ENCODE measurements at regions not wholly inside any gene's neighbourhood (a gene's known extent, or its start where the extent isn't known, plus 50 kb on each side); places are given as distances from the start of the nearest gene placed in this dataset.
"Not testable (repeated sequence)": the region's sequence is repeated elsewhere in the genome, so short reads cannot be mapped to it uniquely, and the experiment has no call there.

DNA sequence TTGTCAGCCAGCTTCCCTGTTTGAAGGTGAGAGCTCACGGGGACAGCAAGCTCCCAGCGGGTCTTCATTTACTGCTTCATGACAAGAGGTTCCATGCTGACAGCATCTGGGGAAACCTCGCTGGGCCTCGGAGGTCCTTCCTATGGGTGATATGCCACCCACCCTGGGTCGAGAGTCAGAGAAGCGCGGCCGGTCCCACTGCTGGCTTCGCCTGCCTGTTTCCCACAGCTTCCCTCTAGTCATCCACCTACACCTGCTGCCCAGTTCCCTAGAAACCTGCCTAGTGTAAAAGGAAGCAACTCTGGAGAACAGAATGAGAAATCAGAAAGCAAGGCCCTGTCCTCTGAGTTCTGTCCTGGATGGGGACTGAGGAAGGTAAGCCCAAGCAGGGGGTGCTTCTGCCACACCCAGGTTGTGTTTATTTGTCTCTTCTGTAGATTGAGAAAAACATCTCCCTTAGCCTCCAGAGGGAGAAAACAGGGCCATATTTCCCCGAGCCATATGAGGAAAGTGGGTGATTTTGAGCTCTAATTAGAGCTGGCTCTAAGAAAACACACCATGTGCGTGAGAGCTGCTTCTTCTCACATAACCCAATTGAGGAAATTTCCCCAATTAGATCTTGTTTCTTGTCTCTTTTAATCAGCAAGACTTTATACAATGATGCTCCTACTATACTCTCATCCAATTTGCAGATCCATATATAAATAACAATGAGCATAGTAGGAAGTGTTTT, 504.3 kb downstream of the IRS2 start:
- DNase-seq, result peak in 3 of 58 donors; percentile 6 to 14 (median 7)

DNA sequence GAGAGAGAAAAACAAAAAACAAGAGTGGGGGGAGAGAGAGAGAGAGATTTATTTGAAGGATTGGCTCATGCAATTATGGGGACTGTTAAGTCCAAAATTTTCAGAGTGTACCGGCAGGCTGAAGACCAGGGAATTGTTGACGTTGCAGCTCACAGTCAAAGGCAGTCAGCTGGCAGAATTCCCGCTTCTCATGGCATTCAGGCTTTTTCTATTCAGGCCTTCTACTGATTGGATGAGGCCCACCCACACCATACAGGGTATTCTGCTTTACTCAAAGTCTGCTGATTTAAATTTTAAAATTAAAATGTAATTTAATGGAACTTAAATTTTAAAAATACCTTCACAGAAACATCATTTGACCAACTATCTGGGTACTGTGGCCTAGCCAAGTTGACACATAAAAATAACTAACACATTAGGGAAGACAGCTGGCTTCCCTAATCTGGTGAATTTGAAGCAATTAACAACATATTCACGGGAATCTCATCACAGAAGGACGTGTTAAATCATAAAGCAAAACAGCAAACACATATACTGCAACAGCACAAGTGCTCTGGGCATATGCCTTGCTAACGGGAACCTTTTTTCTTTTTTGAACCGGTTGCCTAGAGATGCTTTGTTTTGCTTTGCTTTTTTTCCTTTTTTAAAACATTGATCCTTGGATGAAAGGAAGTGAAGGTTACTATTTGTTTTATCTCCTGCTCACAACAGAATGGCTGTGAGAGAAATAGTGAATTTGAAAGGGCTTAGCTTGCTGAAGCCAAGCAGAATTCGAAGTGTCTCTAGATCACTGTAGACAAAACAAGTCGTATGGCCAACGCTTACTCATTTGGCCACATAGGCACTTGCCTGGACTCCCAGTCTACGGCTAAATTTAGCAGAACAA, 505.1 kb downstream of the IRS2 start:
- no peak for DNase-seq

DNA sequence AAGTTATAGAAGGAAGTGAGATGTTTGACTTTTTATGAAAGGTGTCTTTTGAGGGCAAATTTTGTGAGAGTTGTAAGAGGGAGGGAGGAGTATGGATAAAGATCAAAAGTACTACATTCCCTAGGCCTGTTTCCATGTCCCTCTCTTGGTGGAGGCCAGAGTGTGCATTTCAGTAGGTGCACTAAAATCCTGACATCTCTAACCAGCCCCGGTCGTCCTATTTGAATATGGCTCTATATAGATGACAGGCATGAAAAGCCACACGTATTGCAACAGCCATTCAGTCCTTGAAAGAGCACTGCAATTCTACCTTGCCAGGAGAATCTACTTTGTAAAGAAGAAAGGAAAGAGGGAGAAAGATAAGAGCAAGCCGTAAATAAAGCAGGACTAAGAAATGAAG, 510.1 kb downstream of the IRS2 start:
- DNase-seq, result no peak

DNA sequence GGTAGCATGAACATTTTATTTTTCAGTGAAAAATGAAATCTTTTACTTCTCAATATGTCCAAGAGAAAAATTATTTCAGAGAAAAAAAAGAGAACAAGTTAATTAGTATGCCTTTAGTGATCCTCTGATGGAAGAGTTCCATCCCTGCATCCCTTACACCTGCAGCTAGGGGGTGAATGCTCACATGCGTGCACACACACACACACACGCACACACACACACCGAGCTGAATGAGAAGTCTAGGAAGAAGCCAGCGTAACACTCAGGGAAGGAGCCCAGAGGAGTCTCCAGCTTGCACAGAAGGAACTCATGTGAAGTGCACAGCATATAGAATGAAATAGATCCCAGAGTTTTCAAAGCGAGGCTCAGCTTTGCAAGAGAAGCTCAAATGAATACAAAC, 510.5 kb downstream of the IRS2 start:
- peak in 5 of 58 donors; percentile 1 to 24 (median 2) for DNase-seq

DNA sequence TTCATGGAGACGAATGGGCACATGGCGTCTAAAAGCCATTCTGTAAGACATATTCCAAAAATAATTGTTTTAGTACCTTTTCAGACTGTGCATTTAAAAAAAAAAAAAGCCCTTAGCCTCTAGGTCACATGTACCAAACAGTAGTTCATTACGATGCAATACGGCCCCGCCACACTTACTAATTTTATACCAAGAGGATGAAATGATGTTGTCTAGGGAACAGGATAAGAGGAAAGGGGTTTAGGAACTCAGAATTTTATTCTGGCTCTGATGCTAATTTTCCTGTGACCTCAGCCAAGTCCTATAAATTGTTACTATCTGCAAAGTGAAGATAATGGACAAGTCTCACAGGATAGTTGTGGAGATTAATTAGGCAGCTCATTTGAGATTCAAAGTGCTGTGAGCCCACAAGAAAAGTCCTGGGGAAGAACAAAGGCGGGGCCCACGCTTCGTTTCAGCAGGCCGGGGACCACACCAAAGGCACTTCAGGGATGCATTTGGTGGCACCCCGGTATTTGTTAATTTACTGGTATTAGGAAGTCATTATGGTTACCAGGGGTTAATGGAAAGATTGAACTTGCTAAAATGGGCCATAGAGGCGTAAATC, 511.1 kb downstream of the IRS2 start:
- no peak for DNase-seq

DNA sequence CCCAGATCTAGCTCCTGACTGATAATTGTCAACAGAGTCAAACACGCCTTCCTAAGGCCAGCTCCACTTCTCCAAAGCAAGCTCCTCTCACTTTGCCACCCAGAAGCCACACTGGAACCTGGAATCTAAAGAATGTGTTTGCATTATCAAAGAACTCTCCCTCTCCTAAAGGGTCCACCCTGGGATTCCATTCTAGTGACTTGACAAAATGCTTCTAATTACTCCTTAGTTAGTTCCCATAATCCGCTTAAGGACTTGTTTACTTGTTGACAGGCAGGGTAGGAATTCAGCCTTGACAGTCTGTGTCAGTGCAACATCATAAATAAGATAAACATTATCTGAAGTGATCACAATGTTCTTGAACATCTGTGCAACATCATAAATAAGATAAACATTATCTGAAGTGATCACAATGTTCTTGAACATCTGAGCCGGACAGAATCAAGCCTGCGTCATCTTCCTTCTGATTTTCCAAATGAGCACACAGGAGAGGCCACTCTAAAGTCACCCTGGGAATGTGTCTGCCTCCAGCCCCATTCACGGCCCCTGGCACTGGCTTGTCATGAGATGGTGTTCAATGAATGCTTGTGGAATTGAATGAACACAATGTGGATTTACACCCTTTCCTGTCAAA, 512.1 kb downstream of the IRS2 start:
- no peak for DNase-seq

DNA sequence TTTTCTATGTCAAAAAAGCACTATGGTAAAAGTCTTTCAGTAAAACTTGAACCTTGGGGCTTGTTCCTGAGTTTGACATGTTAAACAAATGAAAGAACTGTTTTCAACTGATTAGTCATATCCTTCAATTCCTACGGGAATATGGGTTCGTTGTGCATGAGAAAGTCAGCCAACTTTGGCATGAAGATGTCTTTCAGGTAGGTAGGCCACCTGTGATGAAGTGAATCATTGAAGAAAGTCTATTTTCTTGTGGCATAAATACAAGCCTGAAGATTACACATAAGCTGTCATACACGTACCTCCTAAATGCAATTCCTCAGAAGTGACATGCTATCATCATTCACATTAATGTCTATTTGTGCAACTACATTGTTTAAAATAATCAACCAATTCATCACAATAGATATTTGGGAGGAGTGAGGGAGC, 513.0 kb downstream of the IRS2 start:
- no peak for DNase-seq

DNA sequence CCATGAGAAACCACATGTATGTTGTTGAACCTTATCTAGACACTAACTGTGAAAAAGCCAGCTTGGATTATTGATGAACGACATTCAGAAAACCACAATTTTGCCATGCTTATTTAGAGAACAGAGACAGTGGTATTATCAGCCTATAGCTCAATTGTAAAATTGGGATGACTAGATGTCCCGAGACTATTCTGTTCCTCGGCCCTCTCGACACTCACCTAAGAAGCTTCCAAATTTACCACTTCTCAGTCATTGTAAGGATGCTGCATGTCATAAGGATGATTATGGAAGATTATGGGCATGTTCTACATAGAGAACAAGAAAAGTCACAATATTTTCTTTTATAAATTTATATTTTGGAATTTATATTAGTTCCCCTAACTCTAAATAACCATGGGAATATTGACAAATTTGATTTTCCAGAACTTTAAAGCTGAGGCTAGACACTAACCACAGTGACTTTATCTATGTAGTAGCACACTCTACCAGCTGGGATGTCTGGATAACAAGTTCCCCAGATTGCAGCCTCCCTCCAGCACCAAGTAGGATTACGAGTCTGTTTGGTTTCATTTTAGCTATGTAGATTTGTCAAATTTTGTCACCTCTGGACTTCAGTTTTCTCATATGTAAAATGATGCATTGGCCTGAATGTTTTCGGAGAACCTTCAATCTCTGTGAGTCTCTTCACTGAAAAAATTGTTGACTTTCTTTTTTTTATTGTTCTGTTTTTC, 513.6 kb downstream of the IRS2 start:
- no peak for DNase-seq

DNA sequence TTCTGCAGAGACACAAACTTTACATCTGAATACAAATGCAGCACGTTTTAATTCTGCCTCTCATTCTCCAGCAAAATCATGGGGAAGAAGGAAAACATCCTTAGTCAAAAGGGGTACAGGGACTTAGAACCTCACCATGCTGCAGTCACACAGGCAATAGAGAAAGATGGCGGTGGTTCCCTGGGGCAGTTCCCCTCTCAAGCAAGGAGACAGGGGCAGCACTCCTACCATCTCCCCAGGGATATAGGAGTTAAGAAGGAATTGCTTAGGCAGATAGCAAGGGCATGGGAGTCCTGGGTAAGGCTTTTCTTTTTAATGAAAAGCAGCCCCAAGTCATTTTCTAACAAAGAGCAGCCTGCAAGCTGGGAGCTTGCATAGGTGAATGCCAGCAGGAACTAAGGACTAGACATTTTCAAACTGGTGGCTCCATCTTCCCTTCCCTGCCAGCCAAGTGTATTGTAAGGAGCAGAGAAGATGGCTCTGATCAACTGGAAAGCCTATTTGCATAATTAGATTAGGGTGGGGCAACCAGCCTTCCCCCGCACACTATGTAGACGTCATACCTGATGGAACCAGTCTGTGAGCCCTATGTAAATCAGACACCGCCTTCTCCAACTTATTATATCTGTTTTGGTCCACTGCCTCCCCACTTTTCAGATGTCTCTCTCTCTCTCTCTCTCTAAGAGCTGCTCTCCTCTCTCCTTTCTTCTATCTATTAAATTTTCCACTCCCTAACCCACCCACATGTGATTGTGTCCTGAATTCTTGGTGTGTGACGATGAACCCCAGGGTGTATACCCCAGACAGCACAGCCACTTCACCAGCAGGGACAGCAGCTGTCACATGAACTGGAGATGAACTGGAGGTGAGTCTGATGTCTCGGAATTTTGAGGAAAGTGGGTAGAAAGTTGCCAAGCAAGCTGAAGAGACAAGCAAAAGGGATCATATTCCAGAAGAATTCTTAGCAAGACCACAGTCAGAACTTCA, 514.5 kb downstream of the IRS2 start:
- no peak for DNase-seq

DNA sequence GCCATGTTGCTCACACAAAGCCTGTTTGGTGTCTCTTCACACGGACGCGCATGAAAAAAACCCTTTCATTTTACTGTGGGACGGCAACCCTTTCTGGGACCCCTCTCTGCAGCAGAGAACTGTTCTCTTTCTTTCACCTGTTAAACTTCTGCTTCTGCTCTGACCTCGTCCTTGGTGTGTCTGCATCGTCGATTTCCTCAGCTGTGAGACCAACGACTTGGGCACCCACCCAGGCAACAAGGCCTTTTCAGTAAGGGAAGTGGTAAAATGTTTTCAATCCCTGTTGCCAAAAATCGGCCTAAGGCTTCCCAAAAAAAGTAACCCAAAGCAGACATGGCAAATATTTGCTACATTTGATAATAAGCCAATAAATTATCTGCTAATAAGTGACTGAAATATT, 515.3 kb downstream of the IRS2 start:
- no peak for DNase-seq

DNA sequence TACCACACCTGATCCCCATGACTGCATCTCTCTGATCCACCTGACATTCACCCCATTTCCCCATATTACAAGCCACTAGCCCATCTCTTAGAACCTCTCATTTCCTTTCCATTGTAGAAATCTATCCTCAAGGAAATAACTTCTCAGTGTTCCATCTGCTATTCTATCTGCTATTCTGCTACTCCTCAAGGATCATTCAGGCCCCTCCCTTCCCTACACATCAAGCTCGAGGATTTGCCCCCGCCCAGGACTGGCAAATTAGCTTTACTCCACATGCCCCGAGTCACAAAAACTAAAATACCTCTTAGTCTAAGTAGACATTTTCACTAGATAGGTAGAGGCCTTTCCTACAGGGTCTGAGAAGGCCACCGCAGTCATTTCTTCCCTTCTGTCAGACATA, 517.0 kb downstream of the IRS2 start:
- not testable (repeated sequence) for DNase-seq

DNA sequence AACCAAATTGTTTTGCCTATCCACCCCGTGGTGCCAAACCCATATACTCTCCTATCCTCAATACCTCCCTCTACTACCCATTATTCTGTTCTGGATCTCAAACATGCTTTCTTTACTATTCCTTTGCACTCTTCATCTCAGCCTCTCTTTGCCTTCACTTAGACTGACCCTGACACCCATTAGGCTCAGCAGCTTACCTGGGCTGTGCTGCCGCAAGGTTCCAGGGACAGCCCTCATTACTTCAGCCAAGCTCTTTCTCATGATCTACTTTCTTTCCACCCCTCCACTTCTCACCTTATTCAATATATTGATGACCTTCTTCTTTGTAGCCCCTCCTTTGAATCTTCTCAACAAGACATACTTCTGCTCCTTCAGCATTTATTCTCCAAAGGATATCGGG, 517.9 kb downstream of the IRS2 start:
- DNase-seq, result not testable (repeated sequence)

DNA sequence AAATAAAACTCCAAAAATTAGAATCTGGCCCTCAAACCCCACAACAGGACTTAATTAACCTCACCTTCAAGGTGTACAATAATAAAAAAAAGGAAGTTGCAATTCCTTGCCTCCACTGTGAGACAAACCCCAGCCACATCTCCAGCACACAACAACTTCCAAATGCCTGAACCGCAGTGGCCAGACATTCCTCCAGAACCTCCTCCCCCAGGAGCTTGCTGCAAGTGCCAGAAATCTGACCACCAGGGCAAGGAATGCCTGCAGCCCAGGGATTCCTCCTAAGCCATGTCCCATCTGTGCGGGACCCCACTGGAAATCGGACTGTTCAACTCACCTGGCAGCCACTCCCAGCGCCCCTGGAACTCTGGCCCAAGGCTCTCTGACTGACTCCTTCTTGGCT, 519.0 kb downstream of the IRS2 start:
- not testable (repeated sequence) for DNase-seq

DNA sequence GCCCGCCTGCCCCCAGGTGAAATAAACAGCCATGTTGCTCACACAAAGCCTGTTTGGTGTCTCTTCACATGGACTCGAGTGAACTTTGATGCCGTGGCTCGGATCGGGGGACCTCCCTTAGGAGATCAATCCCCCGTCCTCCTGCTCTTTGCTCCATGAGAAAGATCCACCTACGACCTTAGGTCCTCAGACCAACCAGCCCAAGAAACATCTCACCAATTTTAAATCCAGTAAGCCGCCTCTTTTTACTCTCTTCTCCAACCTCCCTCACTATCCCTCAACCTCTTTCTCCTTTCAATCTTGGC, 521.0 kb downstream of the IRS2 start:
- DNase-seq, result not testable (repeated sequence)

DNA sequence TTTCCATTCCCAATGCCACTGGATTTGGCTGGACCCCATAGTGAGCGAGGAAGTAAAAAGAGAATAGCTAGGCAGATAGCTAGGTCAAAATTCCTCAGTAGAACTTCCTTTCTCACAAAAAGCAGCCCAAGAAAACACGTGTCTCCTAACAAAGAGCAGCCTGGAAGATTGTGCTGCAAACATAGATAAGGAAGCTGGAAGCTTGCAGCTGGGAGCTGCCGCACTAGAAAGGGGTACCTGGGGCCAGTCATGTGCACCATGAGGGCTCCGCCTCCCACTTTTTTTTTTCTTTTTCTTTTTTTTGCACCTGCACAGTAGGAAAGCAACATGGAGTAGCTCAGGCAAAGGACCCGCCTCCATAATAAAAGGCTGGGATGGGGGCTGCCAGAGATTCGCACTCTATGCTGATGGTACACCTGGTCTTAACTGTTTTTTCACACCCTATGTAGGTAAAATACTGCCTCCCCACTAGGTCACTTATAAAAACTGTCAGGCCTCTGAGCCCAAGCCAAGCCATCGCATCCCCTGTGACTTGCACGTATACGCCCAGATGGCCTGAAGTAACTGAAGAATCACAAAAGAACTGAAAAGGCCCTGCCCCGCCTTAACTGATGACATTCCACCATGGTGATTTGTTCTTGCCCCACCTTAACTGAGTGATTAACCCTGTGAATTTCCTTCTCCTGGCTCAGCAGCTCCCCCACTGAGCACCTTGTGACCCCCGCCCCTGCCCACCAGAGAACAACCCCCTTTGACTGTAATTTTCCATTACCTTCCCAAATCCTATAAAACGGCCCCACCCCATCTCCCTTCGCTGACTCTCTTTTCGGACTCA, 521.6 kb downstream of the IRS2 start:
- DNase-seq, result not testable (repeated sequence)

DNA sequence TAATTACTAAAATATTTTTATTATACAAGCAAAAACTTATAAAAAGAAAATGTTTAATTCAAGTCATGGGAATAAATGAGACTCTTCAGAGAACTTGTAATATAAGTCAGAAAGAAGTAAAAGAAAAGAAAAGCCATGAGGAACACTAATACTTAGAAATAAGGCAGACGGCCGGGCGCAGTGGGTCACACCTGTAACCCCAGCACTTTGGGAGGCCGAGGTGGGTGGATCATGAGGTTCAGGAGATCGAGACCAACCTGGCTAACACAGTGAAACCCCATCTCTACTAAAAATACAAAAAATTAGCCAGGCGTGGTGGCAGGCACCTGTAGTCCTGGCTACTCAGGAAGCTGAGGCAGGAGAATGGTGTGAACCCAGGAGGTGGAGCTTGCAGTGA, 528.6 kb downstream of the IRS2 start:
- DNase-seq, result not testable (repeated sequence)
